GM12878 (cell line): ENCODE measurements at regions not wholly inside any gene's neighbourhood (a gene's known extent, or its start where the extent isn't known, plus 50 kb on each side); places are given as distances from the start of the nearest gene placed in this dataset.

Experiments
- ETV6 ChIP-seq, 2 experiments: fragments of 450-650 bp in 1 of 2; IDR thresholded peaks in 1 of 2; conservative IDR thresholded peaks in 1 of 2; 2 replicates each; pipeline ENCODE4 v1.6.1; 2014; ENCODE audit warnings: antibody characterized with exemption in 1 of 2, borderline replicate concordance in 1 of 2, low read depth in 1 of 2, mild to moderate bottlenecking in 1 of 2, moderate library complexity in 1 of 2
- EZH2 ChIP-seq: IDR thresholded peaks from 2 replicates; pipeline ENCODE4 v1.6.1; 2012; ENCODE audit warnings: low read depth, mild to moderate bottlenecking, control low read depth, inconsistent platforms, low read length, borderline replicate concordance; ENCODE audit not compliant: control insufficient read depth
- RAD21 ChIP-seq: IDR thresholded peaks from 2 replicates; pipeline ENCODE4 v1.6.1; 2011; ENCODE audit warnings: mild to moderate bottlenecking, low read depth, low read length, moderate library complexity; ENCODE audit not compliant: insufficient read depth
- SREBF2 ChIP-seq: IDR thresholded peaks from 2 replicates; pipeline ENCODE4 v1.6.1; 2012; ENCODE audit warnings: mild to moderate bottlenecking, low read length
- YY1 ChIP-seq: IDR thresholded peaks from 2 replicates; pipeline ENCODE4 v1.6.1; 2011; ENCODE audit warnings: low read depth, mild to moderate bottlenecking, low read length

- no peak for TF ChIP-seq RAD21
- TF ChIP-seq SREBF2 = no peak
- TF ChIP-seq ETV6 (conservative IDR thresholded peaks at IDR 0.05 in 1 of 2, IDR thresholded peaks at IDR 0.05 in 1 of 2; ENCODE audit: borderline replicate concordance in 1 of 2, low read depth in 1 of 2) = no peak
- no peak for TF ChIP-seq YY1
- TF ChIP-seq EZH2 = no peak
Measured at GRCh38 chr2:142824756-142825155, 52.7 kb upstream of the KYNU start.
